WERI-Rb-1 (cell line): ENCODE measurements at regions not wholly inside any gene's neighbourhood (a gene's known extent, or its start where the extent isn't known, plus 50 kb on each side); places are given as distances from the start of the nearest gene placed in this dataset.

Experiments used
- DNase-seq: peaks from one replicate; pipeline ENCODE4 v3.0.0-alpha.2; 2020
- H3K27ac ChIP-seq: fragments of 250-450 bp; sonication (Bioruptor Pico); 2 replicates; pipeline ENCODE4 v1.5.1; 2020; ENCODE audit warnings: mild to moderate bottlenecking, moderate library complexity
- H3K27me3 ChIP-seq: fragments of 250-450 bp; sonication (Bioruptor Pico); 2 replicates; pipeline ENCODE4 v1.5.1; 2021; ENCODE audit warnings: mild to moderate bottlenecking, low read depth, moderate library complexity; ENCODE audit not compliant: insufficient read depth, severe bottlenecking
- H3K36me3 ChIP-seq: fragments of 250-450 bp; sonication (Bioruptor Pico); 2 replicates; pipeline ENCODE4 v1.5.1; 2020; ENCODE audit warnings: mild to moderate bottlenecking, moderate library complexity
- H3K4me3 ChIP-seq: 2 replicates; pipeline ENCODE4 v1.5.1; 2011; ENCODE audit warnings: low read depth, mild to moderate bottlenecking, control low read depth, low read length
- H3K9me3 ChIP-seq: fragments of 250-450 bp; sonication (Bioruptor Pico); 2 replicates; pipeline ENCODE4 v1.5.1; 2021; ENCODE audit warnings: mild to moderate bottlenecking, moderate library complexity; ENCODE audit not compliant: severe bottlenecking
- TF ChIP-seq, protein P1 (sequence below): IDR thresholded peaks from 2 replicates; pipeline ENCODE4 v1.5.1; 2011; ENCODE audit warnings: low read depth, mild to moderate bottlenecking, control low read depth, inconsistent platforms, low read length

- Histone ChIP-seq H3K27me3 (no peaks in the 10 kb centered on the region), H3K27ac (no peak overlapping the region), H3K9me3 (no peaks in the 10 kb centered on the region), H3K4me3 (no peak overlapping the region), H3K36me3 (no peaks in the 10 kb centered on the region)
- TF ChIP-seq, protein P1, sequence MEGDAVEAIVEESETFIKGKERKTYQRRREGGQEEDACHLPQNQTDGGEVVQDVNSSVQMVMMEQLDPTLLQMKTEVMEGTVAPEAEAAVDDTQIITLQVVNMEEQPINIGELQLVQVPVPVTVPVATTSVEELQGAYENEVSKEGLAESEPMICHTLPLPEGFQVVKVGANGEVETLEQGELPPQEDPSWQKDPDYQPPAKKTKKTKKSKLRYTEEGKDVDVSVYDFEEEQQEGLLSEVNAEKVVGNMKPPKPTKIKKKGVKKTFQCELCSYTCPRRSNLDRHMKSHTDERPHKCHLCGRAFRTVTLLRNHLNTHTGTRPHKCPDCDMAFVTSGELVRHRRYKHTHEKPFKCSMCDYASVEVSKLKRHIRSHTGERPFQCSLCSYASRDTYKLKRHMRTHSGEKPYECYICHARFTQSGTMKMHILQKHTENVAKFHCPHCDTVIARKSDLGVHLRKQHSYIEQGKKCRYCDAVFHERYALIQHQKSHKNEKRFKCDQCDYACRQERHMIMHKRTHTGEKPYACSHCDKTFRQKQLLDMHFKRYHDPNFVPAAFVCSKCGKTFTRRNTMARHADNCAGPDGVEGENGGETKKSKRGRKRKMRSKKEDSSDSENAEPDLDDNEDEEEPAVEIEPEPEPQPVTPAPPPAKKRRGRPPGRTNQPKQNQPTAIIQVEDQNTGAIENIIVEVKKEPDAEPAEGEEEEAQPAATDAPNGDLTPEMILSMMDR = no peak
- no peak for DNase-seq
These were observed 477.2 kb upstream of the VRK2 start for GRCh38 chr2:57569396-57569795.

DNA sequence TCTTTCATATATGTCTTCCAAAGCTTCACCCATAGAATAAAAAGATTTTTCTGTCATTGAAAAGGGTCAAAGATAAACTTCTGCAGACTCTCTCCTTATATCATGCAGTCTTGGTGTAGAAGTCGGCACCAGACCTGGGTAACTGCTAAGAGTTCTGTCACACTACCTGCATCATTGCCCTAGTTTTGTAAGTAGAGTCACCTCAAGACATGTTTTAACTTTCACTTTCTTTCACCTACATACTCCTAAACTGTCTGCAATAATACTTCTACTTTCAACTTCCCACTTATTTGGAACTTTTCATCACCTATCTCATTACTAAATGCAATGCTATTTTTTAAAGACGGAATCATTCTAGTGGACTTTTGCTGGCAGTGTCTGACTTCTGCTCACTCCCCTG is 475.6 kb upstream of the VRK2 start:
- H3K27me3 ChIP-seq = no peaks in the 10 kb centered on the region
- H3K9me3 ChIP-seq = no peaks in the 10 kb centered on the region
- TF ChIP-seq, protein P1 = no peak
- no peak overlapping the region for H3K4me3 ChIP-seq
- no peaks in the 10 kb centered on the region for H3K36me3 ChIP-seq
- DNase-seq = no peak
- no peak overlapping the region for H3K27ac ChIP-seq

GRCh38 chr2:57575700-57576268 is 470.8 kb upstream of the VRK2 start:
- no peak for DNase-seq
- Histone ChIP-seq H3K27me3 (no peaks in the 10 kb centered on the region), H3K9me3 (no peaks in the 10 kb centered on the region), H3K4me3 (no peak overlapping the region), H3K36me3 (no peaks in the 10 kb centered on the region), H3K27ac (no peak overlapping the region)
- TF ChIP-seq, protein P1 = no peak

- Histone ChIP-seq H3K27me3 (no peaks in the 10 kb centered on the region), H3K27ac (no peak overlapping the region), H3K4me3 (no peak overlapping the region), H3K9me3 (no peaks in the 10 kb centered on the region), H3K36me3 (no peaks in the 10 kb centered on the region)
- DNase-seq = no peak
- TF ChIP-seq, protein P1 = no peak
These were observed 469.6 kb upstream of the VRK2 start for GRCh38 chr2:57576983-57577382.

DNA sequence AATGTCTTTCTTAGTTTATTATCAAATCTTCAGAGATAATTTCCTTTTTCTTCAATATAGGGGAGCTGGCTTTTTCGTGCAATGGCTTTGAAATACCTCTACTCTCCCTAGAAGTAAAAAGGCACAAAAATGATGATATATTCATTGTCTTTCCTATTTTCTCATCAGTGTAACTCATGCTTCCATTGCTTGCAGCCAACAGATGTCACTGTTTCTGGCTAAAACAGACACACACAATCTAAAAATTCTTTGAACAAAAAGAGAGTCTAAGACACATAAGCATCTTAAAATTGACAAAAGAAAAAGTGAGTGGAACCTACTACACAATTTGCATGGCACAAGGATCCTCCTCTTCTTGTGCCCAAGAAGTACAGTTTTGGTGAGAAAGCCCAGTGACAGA is 448.7 kb upstream of the VRK2 start:
- TF ChIP-seq, protein P1 = no peak
- no peak for DNase-seq
- no peaks in the 10 kb centered on the region for H3K9me3 ChIP-seq
- no peak overlapping the region for H3K4me3 ChIP-seq
- H3K27ac ChIP-seq = no peak overlapping the region
- H3K27me3 ChIP-seq = no peaks in the 10 kb centered on the region
- H3K36me3 ChIP-seq = no peaks in the 10 kb centered on the region

GRCh38 chr2:57598551-57598950 is 448.1 kb upstream of the VRK2 start:
- no peak for DNase-seq
- no peak overlapping the region for H3K27ac ChIP-seq
- no peaks in the 10 kb centered on the region for H3K27me3 ChIP-seq

More at GRCh38 chr2:57598551-57598950, 448.1 kb upstream of the VRK2 start:
- Histone ChIP-seq H3K36me3 (no peaks in the 10 kb centered on the region), H3K9me3 (no peaks in the 10 kb centered on the region), H3K4me3 (no peak overlapping the region)
- TF ChIP-seq, protein P1 = no peak
